ENCODE measurements at regions not wholly inside any gene's neighbourhood (a gene's known extent, or its start where the extent isn't known, plus 50 kb on each side); places are given as distances from the start of the nearest gene placed in this dataset.
"Not testable (repeated sequence)": the region's sequence is repeated elsewhere in the genome, so short reads cannot be mapped to it uniquely, and the experiment has no call there.

GRCh38 chr5:155620821-155621410 is 607.4 kb downstream of the KIF4B start:
- DNase-seq (ENCODE audit: low spot score) = no peak

GRCh38 chr5:155624597-155625241 is 611.2 kb downstream of the KIF4B start:
- DNase-seq (ENCODE audit: low spot score) = no peak

- no peak for DNase-seq (ENCODE audit: low spot score)
Observed at GRCh38 chr5:155625315-155625714, 611.8 kb downstream of the KIF4B start.

- DNase-seq (ENCODE audit: low spot score) = no peak
Observed at GRCh38 chr5:155625897-155626543, 612.5 kb downstream of the KIF4B start.

GRCh38 chr5:155626592-155626991 is 613.0 kb downstream of the KIF4B start:
- DNase-seq (ENCODE audit: low spot score) = no peak

- DNase-seq (ENCODE audit: low spot score) = no peak
Observed at GRCh38 chr5:155628346-155628745, 614.8 kb downstream of the KIF4B start.

GRCh38 chr5:155629597-155629996 is 616.0 kb downstream of the KIF4B start:
- no peak for DNase-seq (ENCODE audit: low spot score)

GRCh38 chr5:155631116-155631515 is 617.6 kb downstream of the KIF4B start:
- no peak for DNase-seq (ENCODE audit: low spot score)

GRCh38 chr5:155633338-155633957 is 619.9 kb downstream of the KIF4B start:
- DNase-seq (ENCODE audit: low spot score) = no peak

- DNase-seq (ENCODE audit: low spot score) = no peak
Observed at GRCh38 chr5:155649666-155650065, 636.1 kb downstream of the KIF4B start.

GRCh38 chr5:155655569-155655968 is 642.0 kb downstream of the KIF4B start:
- no peak for DNase-seq (ENCODE audit: low spot score)

- no peak for DNase-seq (ENCODE audit: low spot score)
Observed at GRCh38 chr5:155661859-155662258, 648.3 kb downstream of the KIF4B start.

GRCh38 chr5:155665361-155665760 is 651.8 kb downstream of the KIF4B start:
- DNase-seq (ENCODE audit: low spot score) = no peak

- DNase-seq (ENCODE audit: low spot score) = not testable (repeated sequence)
Observed at GRCh38 chr5:155672001-155672400, 655.0 kb upstream of the SGCD start.

GRCh38 chr5:155676967-155677366 is 650.0 kb upstream of the SGCD start:
- DNase-seq (ENCODE audit: low spot score) = no peak

- DNase-seq (ENCODE audit: low spot score) = no peak
Observed at GRCh38 chr5:155678371-155678770, 648.6 kb upstream of the SGCD start.

- no peak for DNase-seq (ENCODE audit: low spot score)
Observed at GRCh38 chr5:155679530-155679929, 647.4 kb upstream of the SGCD start.

- no peak for DNase-seq (ENCODE audit: low spot score)
Observed at GRCh38 chr5:155684417-155684816, 642.5 kb upstream of the SGCD start.

GRCh38 chr5:155686131-155686530 is 640.8 kb upstream of the SGCD start:
- no peak for DNase-seq (ENCODE audit: low spot score)

GRCh38 chr5:155689406-155689805 is 637.6 kb upstream of the SGCD start:
- no peak for DNase-seq (ENCODE audit: low spot score)

GRCh38 chr5:155696362-155696761 is 630.6 kb upstream of the SGCD start:
- DNase-seq (ENCODE audit: low spot score) = no peak

- DNase-seq (ENCODE audit: low spot score) = no peak
Observed at GRCh38 chr5:155697236-155697635, 629.7 kb upstream of the SGCD start.

GRCh38 chr5:155699385-155699784 is 627.6 kb upstream of the SGCD start:
- DNase-seq (ENCODE audit: low spot score) = no peak

All from putamen (tissue), 1 donor.